Pancreas (tissue), 10 donors: ENCODE measurements at regions not wholly inside any gene's neighbourhood (a gene's known extent, or its start where the extent isn't known, plus 50 kb on each side); places are given as distances from the start of the nearest gene placed in this dataset.

ENCODE experiments used
- ATAC-seq, 4 donors: fragments of 200-7000 bp; cut with Tn5 transposase; one replicate each; pipeline versions ENCODE4 v1.8.0 to v1.9.1; 2020; ENCODE audit warnings: mild to moderate bottlenecking in 4 of 4, moderate library complexity in 4 of 4
- DNase-seq, 6 donors: peaks; one replicate each; pipeline ENCODE4 v3.0.0-alpha.2; 2020
- FAIRE-seq: peaks from 2 replicates; lab custom pipeline; 2012; peaks lifted over from hg19 to GRCh38; lab: Jason Lieb, UNC
- H3K27ac ChIP-seq, 4 donors: fragments of 200-600 bp; sonication (generic); 1 replicate in 3 of 4; 2 replicates in 1 of 4; pipeline versions ENCODE4 v1.5.0 to v1.8.0; 2020
- H3K27me3 ChIP-seq, 4 donors: fragments of 200-600 bp; one replicate each; pipeline ENCODE4 v1.8.0; 2021
- H3K36me3 ChIP-seq, 3 donors: fragments of 200-600 bp; sonication (generic) in 1 of 3; one replicate each; pipeline versions ENCODE4 v1.5.0 to v1.8.0; 2020 to 2021
- H3K4me1 ChIP-seq, 3 donors: fragments of 200-600 bp; one replicate each; pipeline ENCODE4 v1.8.0; 2021
- H3K4me3 ChIP-seq, 4 donors: fragments of 200-600 bp; sonication (generic) in 2 of 4; one replicate each; pipeline versions ENCODE4 v1.5.0 to v1.8.0; 2020 to 2021
- H3K9me3 ChIP-seq, 4 donors: fragments of 200-600 bp; one replicate each; pipeline ENCODE4 v1.8.0; 2021
- WGBS, 2 donors: extraction: QIAGEN DNeasy Blood & Tissue Kit; methylation state at CpG; one replicate each; pipeline ENCODE4 v1.1.7; 2013; 5-methylcytosine and 5-hydroxymethylcytosine counted together
- intact Hi-C, 3 donors: fragments of 100-400 bp; cut with DNase I; formaldehyde crosslinking; loops; one replicate each; pipeline versions ENCODE4 v1.11.1 to v1.14.2; 2022
- TF ChIP-seq, protein P1 (sequence below), 4 donors: fragments of 200-600 bp; sonication (generic) in 3 of 4; IDR thresholded peaks; one replicate each; pipeline versions ENCODE4 v1.5.0 to v1.8.0; 2021; ENCODE audit warnings: antibody characterized with exemption in 4 of 4
- donor health status: healthy with polysubstance abuse.
- donor health status: DM: no; HTN: no; CAD: no; lungs with moderate emphysema.
- donor health status: DM: no; HTN: no; CAD: no.
- donor health status: control.
- donor health status: control.
- donor health status: Bipolar disorder and iron deficiency.
- donor health status: DM: yes; HTN: yes; CAD: no.
- donor health status: DM: no; HTN: no; CAD: no.
- donor health status: DM: no; HTN: no; CAD: no.
- donor health status: DM: yes; HTN: yes; CAD: no.

DNA sequence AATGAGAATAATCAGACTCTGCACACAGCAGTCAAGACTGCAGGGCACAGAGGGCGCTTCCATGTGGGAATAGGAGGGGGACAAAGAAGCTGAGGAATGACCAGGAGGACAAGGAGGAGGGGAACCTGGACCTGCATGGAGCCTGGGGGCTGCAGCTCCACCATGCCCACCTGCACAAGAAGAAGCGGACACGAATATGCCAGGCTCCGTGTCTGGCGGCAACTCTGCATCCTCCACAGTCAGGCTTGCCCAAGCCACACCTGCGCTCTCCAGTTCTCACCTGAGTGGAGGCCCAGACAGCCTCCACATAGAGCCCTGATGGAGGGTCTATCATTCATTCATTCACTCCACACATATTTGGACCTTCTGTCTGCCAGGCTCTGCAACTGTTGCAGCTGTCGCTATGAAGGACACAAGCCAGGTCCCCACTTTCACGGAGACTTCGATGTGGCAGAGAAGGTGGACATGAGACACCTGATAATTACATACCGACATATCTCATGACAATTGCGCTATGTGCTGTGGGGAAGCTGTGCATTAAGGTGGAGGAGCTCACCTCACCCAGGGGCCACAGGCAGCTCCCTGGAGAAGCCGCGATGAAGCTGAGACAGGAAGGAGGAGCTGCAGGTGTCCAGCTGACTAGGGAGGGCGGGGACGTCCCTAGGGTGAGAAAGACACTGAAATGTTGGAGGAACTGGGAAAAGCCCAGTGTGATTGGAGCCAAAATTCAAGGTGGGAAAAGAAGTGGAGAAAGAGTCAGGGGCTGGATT, 159.2 kb downstream of the INHBB start:
- Histone ChIP-seq H3K36me3 (no peaks in the 10 kb centered on the region), H3K27ac (no peak overlapping the region), H3K9me3 (no peaks in the 10 kb centered on the region), H3K27me3 (no peaks in the 10 kb centered on the region), H3K4me3 (no peak overlapping the region), H3K4me1 (no peaks in the 10 kb centered on the region)
- FAIRE-seq (no peak), DNase-seq (peak in 1 of 6 donors; percentile 44), ATAC-seq (no peak)
- 91 to 94% methylated on average over 15 of the region's 15 CpGs for WGBS, 2 donors
- intact Hi-C loops: no loop called here
- TF ChIP-seq, protein P1, sequence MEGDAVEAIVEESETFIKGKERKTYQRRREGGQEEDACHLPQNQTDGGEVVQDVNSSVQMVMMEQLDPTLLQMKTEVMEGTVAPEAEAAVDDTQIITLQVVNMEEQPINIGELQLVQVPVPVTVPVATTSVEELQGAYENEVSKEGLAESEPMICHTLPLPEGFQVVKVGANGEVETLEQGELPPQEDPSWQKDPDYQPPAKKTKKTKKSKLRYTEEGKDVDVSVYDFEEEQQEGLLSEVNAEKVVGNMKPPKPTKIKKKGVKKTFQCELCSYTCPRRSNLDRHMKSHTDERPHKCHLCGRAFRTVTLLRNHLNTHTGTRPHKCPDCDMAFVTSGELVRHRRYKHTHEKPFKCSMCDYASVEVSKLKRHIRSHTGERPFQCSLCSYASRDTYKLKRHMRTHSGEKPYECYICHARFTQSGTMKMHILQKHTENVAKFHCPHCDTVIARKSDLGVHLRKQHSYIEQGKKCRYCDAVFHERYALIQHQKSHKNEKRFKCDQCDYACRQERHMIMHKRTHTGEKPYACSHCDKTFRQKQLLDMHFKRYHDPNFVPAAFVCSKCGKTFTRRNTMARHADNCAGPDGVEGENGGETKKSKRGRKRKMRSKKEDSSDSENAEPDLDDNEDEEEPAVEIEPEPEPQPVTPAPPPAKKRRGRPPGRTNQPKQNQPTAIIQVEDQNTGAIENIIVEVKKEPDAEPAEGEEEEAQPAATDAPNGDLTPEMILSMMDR (IDR thresholded peaks at IDR 0.05): no peak

DNA sequence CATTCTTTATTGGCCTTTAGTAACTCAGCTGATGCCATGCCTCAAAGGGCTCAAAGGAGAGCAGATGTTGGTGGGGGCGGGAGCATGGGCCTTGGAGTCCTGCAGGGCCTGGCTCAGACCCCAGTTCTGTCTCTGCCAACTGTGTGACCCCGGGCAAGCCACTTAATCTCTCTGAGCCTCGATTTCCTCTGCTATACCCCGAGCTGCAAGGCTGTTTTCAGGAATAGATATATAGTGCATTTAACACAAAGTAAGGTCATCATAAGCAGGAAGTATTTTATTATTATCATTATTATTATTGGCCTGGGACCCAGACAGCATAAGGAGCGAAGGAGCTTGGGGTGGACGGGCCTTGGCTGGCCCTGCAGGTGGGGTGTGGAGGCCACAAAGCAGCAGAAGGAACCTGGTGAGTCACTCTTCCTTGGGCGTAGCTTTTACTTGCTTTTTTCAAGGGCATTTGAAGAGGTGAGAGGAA, 162.7 kb downstream of the INHBB start:
- 73 to 74% methylated on average over 7 of the region's 7 CpGs for WGBS, 2 donors
- H3K9me3 ChIP-seq: no peaks in the 10 kb centered on the region
- DNase-seq: peak in 1 of 6 donors; percentile 32
- H3K27ac ChIP-seq: no peak overlapping the region
- FAIRE-seq: no peak
- no peaks in the 10 kb centered on the region for H3K36me3 ChIP-seq
- ATAC-seq: peak in 2 of 4 donors; percentile 38 to 55
- TF ChIP-seq, protein P1 (IDR thresholded peaks at IDR 0.05): no peak
- intact Hi-C loops: no loop called here
- H3K4me3 ChIP-seq: no peak overlapping the region
- H3K4me1 ChIP-seq: no peaks in the 10 kb centered on the region
- H3K27me3 ChIP-seq: no peaks in the 10 kb centered on the region

DNA sequence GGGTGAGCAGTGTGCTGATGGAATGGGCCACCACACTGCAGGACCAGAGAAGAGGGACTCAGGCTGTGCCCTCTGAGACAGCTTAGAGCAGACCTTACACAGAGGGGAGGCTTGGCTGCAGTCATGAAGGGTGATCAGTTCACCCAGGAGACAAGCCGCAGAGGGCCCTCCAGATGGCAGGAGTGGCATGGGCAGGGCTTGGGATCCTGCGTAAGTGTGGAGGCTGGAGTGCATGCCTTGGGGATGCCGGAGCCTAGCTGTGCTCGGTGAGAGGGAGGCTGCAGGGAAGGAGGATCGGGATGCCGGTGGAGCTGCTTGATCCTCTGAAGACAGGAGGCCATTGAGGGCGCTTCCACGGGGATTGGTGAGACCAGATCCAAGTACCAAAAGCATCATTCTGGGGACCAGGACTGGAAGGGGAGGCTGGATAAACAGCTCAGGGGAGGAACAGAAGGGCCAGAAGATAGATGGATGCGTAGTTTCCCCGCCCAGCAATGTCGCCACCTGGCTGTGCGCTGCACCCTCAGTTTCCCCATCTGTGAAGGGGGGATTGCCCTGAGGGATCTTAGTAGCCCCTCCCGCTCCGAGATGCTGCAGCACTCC, 163.4 kb downstream of the INHBB start:
- no peak for FAIRE-seq
- 94 to 97% methylated on average over 14 of the region's 14 CpGs for WGBS, 2 donors
- H3K27me3 ChIP-seq: no peaks in the 10 kb centered on the region
- TF ChIP-seq, protein P1 (IDR thresholded peaks at IDR 0.05): no peak
- no peak overlapping the region for H3K27ac ChIP-seq
- peak in 1 of 6 donors; percentile 43 for DNase-seq
- no peak overlapping the region for H3K4me3 ChIP-seq
- H3K9me3 ChIP-seq: no peaks in the 10 kb centered on the region
- ATAC-seq: no peak
- H3K36me3 ChIP-seq: no peaks in the 10 kb centered on the region
- intact Hi-C loops: no loop called here
- H3K4me1 ChIP-seq: no peaks in the 10 kb centered on the region

DNA sequence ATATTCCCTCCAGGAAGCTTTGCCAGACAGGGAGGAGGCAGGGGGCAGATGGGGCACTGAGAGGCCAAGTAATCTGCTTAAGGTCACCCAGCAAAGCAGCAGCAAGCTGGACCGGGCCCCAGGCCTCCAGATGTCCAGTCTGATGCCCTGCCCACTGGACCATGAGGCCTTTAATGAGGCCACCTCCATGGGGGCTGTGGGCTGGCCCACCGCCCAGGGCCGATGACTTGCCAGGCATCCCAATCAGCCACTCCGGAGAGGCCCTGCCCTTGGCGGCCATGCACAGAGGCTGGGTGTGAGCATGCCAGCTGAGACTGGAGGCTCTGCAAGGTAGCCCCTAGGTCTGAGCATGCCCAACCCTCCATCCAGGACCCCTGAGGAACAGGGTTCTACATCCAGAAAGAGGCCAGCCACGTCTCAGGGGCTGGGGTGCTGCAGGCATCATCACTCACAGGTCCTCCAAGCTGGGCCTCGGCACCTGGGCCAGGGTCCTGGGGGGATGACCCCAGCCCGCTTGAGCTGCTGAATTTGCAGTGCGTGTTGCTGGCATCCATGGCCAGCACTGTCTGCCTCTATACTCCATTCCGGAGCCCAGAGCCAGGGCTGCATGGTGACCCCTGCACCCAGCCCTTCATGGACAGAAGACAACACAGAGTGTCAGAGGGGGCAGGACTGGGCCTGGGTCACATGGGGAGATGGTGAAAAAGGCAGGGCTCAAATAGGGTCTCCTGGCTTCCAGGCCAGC, 164.2 kb downstream of the INHBB start:
- DNase-seq: peak in 1 of 6 donors; percentile 43
- no peak for ATAC-seq
- intact Hi-C loops: loop anchor here in 1 of 3 donors (10.0 kb wide), 1 partner anchor 155 kb away; no protein-coding TSS in a partner anchor
- H3K27ac ChIP-seq: no peak overlapping the region
- no peak for FAIRE-seq
- no peaks in the 10 kb centered on the region for H3K27me3 ChIP-seq
- no peak overlapping the region for H3K4me3 ChIP-seq
- H3K36me3 ChIP-seq: no peaks in the 10 kb centered on the region
- 85 to 90% methylated on average over 10 of the region's 10 CpGs for WGBS, 2 donors
- TF ChIP-seq, protein P1 (IDR thresholded peaks at IDR 0.05): no peak
- no peaks in the 10 kb centered on the region for H3K9me3 ChIP-seq
- H3K4me1 ChIP-seq: no peaks in the 10 kb centered on the region
